ENCODE measurements at regions not wholly inside any gene's neighbourhood (a gene's known extent, or its start where the extent isn't known, plus 50 kb on each side); places are given as distances from the start of the nearest gene placed in this dataset.
"Not testable (repeated sequence)": the region's sequence is repeated elsewhere in the genome, so short reads cannot be mapped to it uniquely, and the experiment has no call there.

GRCh38 chr20:55342822-55343221 lies 662.5 kb downstream of the CBLN4 start:
- DNase-seq, result no peak
- intact Hi-C loops (cut with micrococcal nuclease), result no loop called here
- ChIA-PET POLR2A (no interaction called here), CTCF (interaction anchor here (0.6 kb wide), 1 partner anchor 317 kb away, joined by 3 read pairs; no protein-coding TSS in a partner anchor)
- no peak for TF ChIP-seq CTCF (IDR thresholded peaks at IDR 0.05)
- ATAC-seq (ENCODE audit: low read depth), result no peak
- Mint-ChIP-seq H3K9me3 (peaks cover 4% of the 10 kb centered on the region), H3K27ac (no peak overlapping the region), H3K36me3 (ENCODE audit: low read depth) (no peaks in the 10 kb centered on the region), H3K4me1 (no peaks in the 10 kb centered on the region), H3K27me3 (no peaks in the 10 kb centered on the region), H3K4me3 (no peak overlapping the region)

GRCh38 chr20:55333798-55334197 lies 671.5 kb downstream of the CBLN4 start:
- Mint-ChIP-seq H3K27me3 (no peaks in the 10 kb centered on the region), H3K36me3 (ENCODE audit: low read depth) (no peaks in the 10 kb centered on the region), H3K9me3 (peaks cover 4% of the 10 kb centered on the region), H3K4me1 (no peaks in the 10 kb centered on the region), H3K4me3 (no peak overlapping the region), H3K27ac (no peak overlapping the region)
- POLR2A ChIA-PET, result no interaction called here
- intact Hi-C loops (cut with micrococcal nuclease), result no loop called here
- DNase-seq (no peak), ATAC-seq (ENCODE audit: low read depth) (no peak)
- no peak for TF ChIP-seq CTCF (IDR thresholded peaks at IDR 0.05)
- CTCF ChIA-PET, result no interaction called here

GRCh38 chr20:55329108-55329507 lies 676.2 kb downstream of the CBLN4 start:
- H3K27ac Mint-ChIP-seq, result no peak overlapping the region
- no peaks in the 10 kb centered on the region for H3K4me1 Mint-ChIP-seq
- intact Hi-C loops (cut with micrococcal nuclease), result no loop called here
- DNase-seq (no peak), ATAC-seq (ENCODE audit: low read depth) (no peak)
- H3K27me3 Mint-ChIP-seq, result no peaks in the 10 kb centered on the region
- POLR2A ChIA-PET, result no interaction called here
- TF ChIP-seq CTCF (IDR thresholded peaks at IDR 0.05), result no peak
- CTCF ChIA-PET, result no interaction called here
- peaks cover 3% of the 10 kb centered on the region for H3K9me3 Mint-ChIP-seq
- no peak overlapping the region for H3K4me3 Mint-ChIP-seq
- H3K36me3 Mint-ChIP-seq (ENCODE audit: low read depth), result no peaks in the 10 kb centered on the region

- Mint-ChIP-seq H3K9me3 (no peaks in the 10 kb centered on the region), H3K4me1 (no peaks in the 10 kb centered on the region), H3K27ac (no peak overlapping the region), H3K36me3 (ENCODE audit: low read depth) (no peaks in the 10 kb centered on the region), H3K27me3 (no peaks in the 10 kb centered on the region), H3K4me3 (no peak overlapping the region)
- no peak for TF ChIP-seq CTCF (IDR thresholded peaks at IDR 0.05)
- DNase-seq, result no peak
- intact Hi-C loops (cut with micrococcal nuclease), result no loop called here
- CTCF ChIA-PET, result no interaction called here
- POLR2A ChIA-PET, result no interaction called here
- no peak for ATAC-seq (ENCODE audit: low read depth)
These were observed 682.6 kb downstream of the CBLN4 start for GRCh38 chr20:55322745-55323144.

- ATAC-seq (ENCODE audit: low read depth), result no peak
- TF ChIP-seq CTCF (IDR thresholded peaks at IDR 0.05), result no peak
- Mint-ChIP-seq H3K4me1 (no peaks in the 10 kb centered on the region), H3K36me3 (ENCODE audit: low read depth) (no peaks in the 10 kb centered on the region), H3K9me3 (peaks cover 7% of the 10 kb centered on the region), H3K27ac (no peak overlapping the region), H3K4me3 (no peak overlapping the region), H3K27me3 (no peaks in the 10 kb centered on the region)
- no peak for DNase-seq
- CTCF ChIA-PET, result no interaction called here
- intact Hi-C loops (cut with micrococcal nuclease), result no loop called here
- POLR2A ChIA-PET, result no interaction called here
These were observed 688.6 kb downstream of the CBLN4 start for GRCh38 chr20:55316753-55317152.

- POLR2A ChIA-PET; H3K4me1 Mint-ChIP-seq; H3K27me3 Mint-ChIP-seq; intact Hi-C loops (cut with micrococcal nuclease); H3K36me3 Mint-ChIP-seq (ENCODE audit: low read depth); DNase-seq; H3K27ac Mint-ChIP-seq; H3K4me3 Mint-ChIP-seq; ATAC-seq (ENCODE audit: low read depth); CTCF ChIA-PET: not testable (repeated sequence)
- peaks cover 19% of the 10 kb centered on the region for H3K9me3 Mint-ChIP-seq
These were observed 694.5 kb downstream of the CBLN4 start for GRCh38 chr20:55310844-55311243.

Measured in activated B cell treated with CpG ODN at 0.5 μM for 24 hours (primary cell).